IMR-90 (cell line): ENCODE measurements at regions not wholly inside any gene's neighbourhood (a gene's known extent, or its start where the extent isn't known, plus 50 kb on each side); places are given as distances from the start of the nearest gene placed in this dataset.

Source experiments
- BHLHE40 ChIP-seq: fragments of 150-350 bp; IDR thresholded peaks from 2 replicates; pipeline ENCODE4 v1.6.1; 2016; ENCODE audit warnings: mild to moderate bottlenecking, low read depth, low read length
- CEBPB ChIP-seq: IDR thresholded peaks from 2 replicates; pipeline ENCODE4 v1.6.1; 2012; ENCODE audit warnings: low read depth, low read length, improper control_type of control experiment
- CTCF ChIP-seq: conservative IDR thresholded peaks from 2 replicates; pipeline ENCODE4 v1.5.1; 2012; ENCODE audit warnings: mild to moderate bottlenecking, low read depth, low read length, improper control_type of control experiment
- ELK1 ChIP-seq: fragments of 150-350 bp; IDR thresholded peaks from 2 replicates; pipeline ENCODE4 v1.6.1; 2016; ENCODE audit warnings: low read depth, mild to moderate bottlenecking, low read length, moderate library complexity, borderline replicate concordance
- FOS ChIP-seq: fragments of 150-350 bp; IDR thresholded peaks from 2 replicates; pipeline ENCODE4 v1.6.1; 2016; ENCODE audit warnings: low read depth, low read length
- MAFK ChIP-seq: IDR thresholded peaks from 2 replicates; pipeline ENCODE4 v1.6.1; 2012; ENCODE audit warnings: low read depth, low read length, improper control_type of control experiment
- MAZ ChIP-seq: IDR thresholded peaks from 2 replicates; pipeline ENCODE4 v1.6.1; 2012; ENCODE audit warnings: low read depth, mild to moderate bottlenecking, low read length, improper control_type of control experiment, moderate library complexity, borderline replicate concordance
- MXI1 ChIP-seq: IDR thresholded peaks from 2 replicates; pipeline ENCODE4 v1.6.1; 2012; ENCODE audit warnings: low read depth, mild to moderate bottlenecking, low read length, moderate library complexity, borderline replicate concordance
- NFE2L2 ChIP-seq: fragments of 150-350 bp; IDR thresholded peaks from 2 replicates; pipeline ENCODE4 v1.6.1; 2016; ENCODE audit warnings: low read depth, mild to moderate bottlenecking, low read length
- POLR2A ChIP-seq: IDR thresholded peaks from 2 replicates; pipeline ENCODE4 v1.6.1; 2012; ENCODE audit warnings: mild to moderate bottlenecking, low read depth, low read length
- RAD21 ChIP-seq: IDR thresholded peaks from 2 replicates; pipeline ENCODE4 v1.6.1; 2012; ENCODE audit warnings: low read length, improper control_type of control experiment
- RCOR1 ChIP-seq: IDR thresholded peaks from 2 replicates; pipeline ENCODE4 v1.6.1; 2012; ENCODE audit warnings: mild to moderate bottlenecking, low read length, improper control_type of control experiment; ENCODE audit not compliant: insufficient replicate concordance
- SMC3 ChIP-seq: fragments of 150-350 bp; IDR thresholded peaks from 2 replicates; pipeline ENCODE4 v1.6.1; 2016; ENCODE audit warnings: low read depth, mild to moderate bottlenecking, antibody characterized with exemption, low read length, moderate library complexity

- TF ChIP-seq POLR2A (no peak), CTCF (no peak), SMC3 (0 out of 2 replicates have a peak, but pooled peaks have one; percentile 6), RAD21 (no peak), NFE2L2 (no peak), CEBPB (no peak), MXI1 (no peak), ELK1 (no peak), RCOR1 (no peak), FOS (no peak), MAZ (no peak), BHLHE40 (no peak), MAFK (no peak)
Measured at GRCh38 chr1:87501738-87502137, 173.1 kb downstream of the LMO4 start.
